Upper lobe of left lung (tissue), 4 donors: ENCODE measurements at regions not wholly inside any gene's neighbourhood (a gene's known extent, or its start where the extent isn't known, plus 50 kb on each side); places are given as distances from the start of the nearest gene placed in this dataset.

Experiments used
- POLR2A ChIP-seq, 4 donors: fragments of 450-650 bp; IDR thresholded peaks; one replicate each; pipeline ENCODE4 v1.5.1; 2016 to 2017; ENCODE audit warnings: antibody characterized with exemption in 4 of 4, mild to moderate bottlenecking in 2 of 4
- POLR2AphosphoS5 ChIP-seq, 2 donors: sonication (generic); formaldehyde crosslinking; IDR thresholded peaks; one replicate each; pipeline ENCODE4 v1.5.1; 2017; ENCODE audit warnings: antibody characterized with exemption in 2 of 2
- TF ChIP-seq, protein P1 (sequence below), 6 experiments: fragments of 450-650 bp in 4 of 6; fragments of 200-600 bp in 2 of 6; sonication (generic) in 2 of 6; IDR thresholded peaks; one replicate each; pipeline ENCODE4 v1.5.1; 2016 to 2019; ENCODE audit warnings: antibody characterized with exemption in 6 of 6

DNA sequence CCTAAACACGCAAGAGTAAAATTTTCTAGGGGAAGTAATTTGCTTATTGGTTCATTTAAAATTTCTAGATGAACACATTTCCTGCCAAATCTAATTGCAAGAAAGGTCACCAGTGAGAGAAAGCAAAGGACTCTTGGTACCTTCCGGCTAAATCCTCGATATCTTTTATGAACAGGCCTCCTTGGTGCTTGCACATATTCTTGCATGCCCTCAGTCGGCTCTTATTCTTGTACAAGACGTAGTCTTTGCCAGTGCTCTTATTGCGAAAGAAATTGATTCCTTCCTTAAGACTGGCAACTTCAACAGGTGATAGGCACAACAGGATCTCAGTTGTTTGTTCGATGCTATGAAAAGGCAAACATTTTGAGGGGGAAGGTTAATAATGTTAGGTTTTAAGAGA lies 141.7 kb upstream of the CARMIL1 start:
- TF ChIP-seq, protein P1, sequence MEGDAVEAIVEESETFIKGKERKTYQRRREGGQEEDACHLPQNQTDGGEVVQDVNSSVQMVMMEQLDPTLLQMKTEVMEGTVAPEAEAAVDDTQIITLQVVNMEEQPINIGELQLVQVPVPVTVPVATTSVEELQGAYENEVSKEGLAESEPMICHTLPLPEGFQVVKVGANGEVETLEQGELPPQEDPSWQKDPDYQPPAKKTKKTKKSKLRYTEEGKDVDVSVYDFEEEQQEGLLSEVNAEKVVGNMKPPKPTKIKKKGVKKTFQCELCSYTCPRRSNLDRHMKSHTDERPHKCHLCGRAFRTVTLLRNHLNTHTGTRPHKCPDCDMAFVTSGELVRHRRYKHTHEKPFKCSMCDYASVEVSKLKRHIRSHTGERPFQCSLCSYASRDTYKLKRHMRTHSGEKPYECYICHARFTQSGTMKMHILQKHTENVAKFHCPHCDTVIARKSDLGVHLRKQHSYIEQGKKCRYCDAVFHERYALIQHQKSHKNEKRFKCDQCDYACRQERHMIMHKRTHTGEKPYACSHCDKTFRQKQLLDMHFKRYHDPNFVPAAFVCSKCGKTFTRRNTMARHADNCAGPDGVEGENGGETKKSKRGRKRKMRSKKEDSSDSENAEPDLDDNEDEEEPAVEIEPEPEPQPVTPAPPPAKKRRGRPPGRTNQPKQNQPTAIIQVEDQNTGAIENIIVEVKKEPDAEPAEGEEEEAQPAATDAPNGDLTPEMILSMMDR (IDR thresholded peaks at IDR 0.05), result no peak
- no peak for TF ChIP-seq POLR2AphosphoS5 (IDR thresholded peaks at IDR 0.05)
- TF ChIP-seq POLR2A (IDR thresholded peaks at IDR 0.05), result no peak
